ENCODE measurements at regions not wholly inside any gene's neighbourhood (a gene's known extent, or its start where the extent isn't known, plus 50 kb on each side); places are given as distances from the start of the nearest gene placed in this dataset.

- H3K27ac ChIP-seq (ENCODE audit: low read depth in 1 of 2, low read length in 2 of 2): no peak overlapping the region
- DNase-seq (ENCODE audit: low spot score): no peak
- H3K9ac ChIP-seq (ENCODE audit: low read depth in 1 of 2, low read length in 2 of 2): no peak overlapping the region
- H3K9me3 ChIP-seq (ENCODE audit: control insufficient read depth in 4 of 4, low read length in 3 of 4): no peaks in the 10 kb centered on the region
- H3K36me3 ChIP-seq (ENCODE audit: control insufficient read depth in 4 of 4, insufficient read depth in 3 of 4, low read depth in 1 of 4, low read length in 3 of 4): no peaks in the 10 kb centered on the region
- 76% methylated on average over 5 of the region's 5 CpGs for WGBS
- H3K4me3 ChIP-seq (ENCODE audit: low read depth in 1 of 3, low read length in 3 of 3): no peak overlapping the region
- H3K27me3 ChIP-seq (ENCODE audit: control insufficient read depth in 4 of 4, insufficient read depth in 4 of 4, low read length in 3 of 4): no peaks in the 10 kb centered on the region
- no peaks in the 10 kb centered on the region for H3K4me1 ChIP-seq (ENCODE audit: control insufficient read depth in 4 of 4, insufficient read depth in 4 of 4, low read length in 3 of 4)
- TF ChIP-seq ZBTB33 (IDR thresholded peaks at IDR 0.05) (no peak), SP1 (IDR thresholded peaks at IDR 0.05) (no peak), NR2F2 (IDR thresholded peaks at IDR 0.05) (peak; percentile 66), RXRA (IDR thresholded peaks at IDR 0.05) (peak; percentile 23 to 24)
These were observed 113.1 kb upstream of the IGFBP3 start for GRCh38 chr7:46034056-46034768.

- WGBS: 95% methylated on average over 6 of the region's 6 CpGs
- no peaks in the 10 kb centered on the region for H3K27me3 ChIP-seq (ENCODE audit: control insufficient read depth in 4 of 4, insufficient read depth in 4 of 4, low read length in 3 of 4)
- H3K9me3 ChIP-seq (ENCODE audit: control insufficient read depth in 4 of 4, low read length in 3 of 4): no peaks in the 10 kb centered on the region
- no peak overlapping the region for H3K27ac ChIP-seq (ENCODE audit: low read depth in 1 of 2, low read length in 2 of 2)
- TF ChIP-seq HNF4G (IDR thresholded peaks at IDR 0.05) (no peak), HNF4A (conservative IDR thresholded peaks at IDR 0.05) (no peak), ZBTB33 (IDR thresholded peaks at IDR 0.05) (no peak), RAD21 (IDR thresholded peaks at IDR 0.05) (no peak), RXRA (IDR thresholded peaks at IDR 0.05) (no peak), FOXA1 (IDR thresholded peaks at IDR 0.05) (no peak), SP1 (IDR thresholded peaks at IDR 0.05) (no peak), REST (IDR thresholded peaks at IDR 0.05) (no peak), FOXA2 (IDR thresholded peaks at IDR 0.05) (no peak), MAX (IDR thresholded peaks at IDR 0.05) (no peak), YY1 (IDR thresholded peaks at IDR 0.05) (no peak), JUND (IDR thresholded peaks at IDR 0.05) (no peak), NR2F2 (IDR thresholded peaks at IDR 0.05) (no peak), CTCF (IDR thresholded peaks at IDR 0.05; ENCODE audit: low read depth, low read length, missing input control) (no peak), TAF1 (conservative IDR thresholded peaks at IDR 0.05) (no peak), GABPA (IDR thresholded peaks at IDR 0.05 in 1 of 2, conservative IDR thresholded peaks at IDR 0.05 in 1 of 2) (no peak), ATF3 (IDR thresholded peaks at IDR 0.05) (no peak), EGR1 (IDR thresholded peaks at IDR 0.05; ENCODE audit: low read depth in 2 of 2) (no peak)
- H3K36me3 ChIP-seq (ENCODE audit: control insufficient read depth in 4 of 4, insufficient read depth in 3 of 4, low read depth in 1 of 4, low read length in 3 of 4): no peaks in the 10 kb centered on the region
- DNase-seq (ENCODE audit: low spot score): no peak
- no peak overlapping the region for H3K9ac ChIP-seq (ENCODE audit: low read depth in 1 of 2, low read length in 2 of 2)
- no peak overlapping the region for H3K4me3 ChIP-seq (ENCODE audit: low read depth in 1 of 3, low read length in 3 of 3)
- H3K4me1 ChIP-seq (ENCODE audit: control insufficient read depth in 4 of 4, insufficient read depth in 4 of 4, low read length in 3 of 4): no peaks in the 10 kb centered on the region
These were observed 112.5 kb upstream of the IGFBP3 start for GRCh38 chr7:46033592-46033991.

All from liver (tissue), 8 donors.